ENCODE measurements at regions not wholly inside any gene's neighbourhood (a gene's known extent, or its start where the extent isn't known, plus 50 kb on each side); places are given as distances from the start of the nearest gene placed in this dataset.

DNA sequence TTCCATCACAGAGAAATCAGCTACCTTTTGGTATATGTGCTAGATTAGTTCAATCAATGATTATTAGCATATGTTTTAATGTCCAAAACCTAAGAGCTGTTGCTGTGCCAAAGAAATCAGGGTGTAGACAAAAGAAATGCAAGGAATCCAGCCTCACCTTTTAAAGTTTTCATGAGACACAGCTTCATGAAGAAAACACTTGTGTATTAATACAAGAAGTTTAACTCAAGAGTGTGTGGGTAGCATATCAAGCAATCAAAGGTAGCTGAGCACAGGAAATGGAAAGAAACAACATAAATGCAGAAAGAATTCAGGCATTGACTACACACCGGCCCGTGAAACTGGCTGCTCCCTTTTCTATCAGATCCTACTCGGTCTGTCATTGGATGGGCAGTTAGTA is 76.0 kb upstream of the CAV2 start:
- no peak for ATAC-seq

DNA sequence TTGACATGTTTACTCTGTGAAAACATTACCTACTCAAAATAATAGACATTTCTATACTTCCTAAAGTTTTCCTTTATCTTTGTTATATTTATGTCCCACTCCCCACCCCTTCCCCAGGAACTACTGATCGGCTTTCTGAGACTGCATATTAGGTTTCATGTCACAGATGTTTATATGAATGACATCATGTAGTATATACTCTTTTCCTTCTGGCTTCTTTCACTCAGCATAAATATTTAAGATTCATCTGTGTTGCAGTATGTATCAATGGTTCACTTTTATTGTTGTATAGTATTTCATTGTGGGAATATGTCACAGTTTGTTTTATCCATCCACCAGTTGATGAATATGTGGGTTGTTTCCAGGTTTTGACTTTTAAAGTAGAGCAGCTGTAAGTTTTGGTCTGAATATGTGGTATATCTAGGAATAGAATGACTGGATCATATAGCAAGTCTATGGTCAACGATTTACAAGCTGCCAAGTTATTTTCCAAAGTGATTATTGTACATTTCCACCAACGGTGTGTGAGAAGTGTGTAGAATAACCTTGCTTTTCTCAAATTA is 73.8 kb upstream of the CAV2 start:
- no peak for ATAC-seq

DNA sequence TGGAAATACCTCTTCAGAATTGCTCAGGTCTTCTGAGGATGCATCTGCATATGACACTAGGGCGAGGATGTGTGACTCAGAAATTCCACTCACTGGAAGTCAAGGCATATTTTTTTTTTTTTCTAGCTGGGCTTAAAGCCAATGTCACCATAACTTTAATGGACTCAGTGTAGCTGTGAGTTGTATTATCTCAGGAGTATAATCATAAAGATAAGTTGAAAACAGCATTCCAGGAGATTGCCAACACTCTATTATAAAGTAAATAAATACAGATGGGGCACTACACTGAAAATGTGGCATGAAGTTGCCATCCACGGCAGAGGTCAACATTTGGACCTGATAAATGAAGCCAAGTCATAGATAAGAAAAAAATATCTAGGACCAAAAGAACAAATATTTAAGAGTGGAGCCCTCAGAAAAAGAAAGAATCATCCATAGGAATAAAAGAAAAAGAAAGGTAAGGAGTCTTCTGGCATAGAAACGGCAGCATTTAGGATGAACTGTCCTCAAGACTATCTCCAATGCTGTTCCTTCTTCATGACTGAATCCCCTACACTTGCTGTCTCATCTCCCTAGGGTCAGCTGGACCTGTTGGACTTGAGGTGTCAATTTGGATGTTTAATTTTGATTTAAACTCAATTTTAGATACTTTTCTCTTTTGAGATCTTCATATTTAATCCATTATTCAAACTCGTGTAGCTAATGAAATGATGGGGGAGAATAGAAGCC is 72.9 kb upstream of the CAV2 start:
- peak; percentile 66 for ATAC-seq

DNA sequence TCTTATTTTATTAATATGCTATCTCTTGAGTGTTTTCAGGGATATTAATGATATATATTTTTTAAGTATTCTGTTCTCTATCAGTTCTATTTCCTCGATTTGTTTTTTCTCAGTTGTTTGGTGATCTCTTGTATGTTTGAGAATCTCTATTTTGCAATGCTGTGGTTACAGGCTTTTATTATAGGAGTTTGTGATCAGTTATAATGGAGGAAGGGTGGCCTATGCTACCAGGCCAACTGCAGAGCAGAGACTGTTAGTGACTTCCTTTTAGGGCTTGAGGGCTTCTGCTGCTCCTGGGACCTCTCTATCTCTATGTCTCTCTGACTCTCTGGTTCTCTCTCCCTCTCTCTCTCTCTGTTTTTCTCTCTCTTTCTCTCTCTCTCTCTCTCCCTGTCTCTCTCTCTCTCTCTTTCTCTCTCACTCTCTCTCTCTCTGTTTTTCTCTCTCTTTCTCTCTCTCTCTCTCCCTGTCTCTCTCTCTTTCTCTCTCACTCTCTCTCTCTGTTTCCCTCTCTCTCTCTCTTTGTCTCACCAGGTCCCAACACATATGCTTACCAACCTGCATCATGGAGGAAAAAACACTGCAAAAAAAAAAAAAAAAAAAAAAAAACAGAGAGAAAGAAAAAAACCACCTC is 69.4 kb upstream of the CAV2 start:
- no peak for ATAC-seq

DNA sequence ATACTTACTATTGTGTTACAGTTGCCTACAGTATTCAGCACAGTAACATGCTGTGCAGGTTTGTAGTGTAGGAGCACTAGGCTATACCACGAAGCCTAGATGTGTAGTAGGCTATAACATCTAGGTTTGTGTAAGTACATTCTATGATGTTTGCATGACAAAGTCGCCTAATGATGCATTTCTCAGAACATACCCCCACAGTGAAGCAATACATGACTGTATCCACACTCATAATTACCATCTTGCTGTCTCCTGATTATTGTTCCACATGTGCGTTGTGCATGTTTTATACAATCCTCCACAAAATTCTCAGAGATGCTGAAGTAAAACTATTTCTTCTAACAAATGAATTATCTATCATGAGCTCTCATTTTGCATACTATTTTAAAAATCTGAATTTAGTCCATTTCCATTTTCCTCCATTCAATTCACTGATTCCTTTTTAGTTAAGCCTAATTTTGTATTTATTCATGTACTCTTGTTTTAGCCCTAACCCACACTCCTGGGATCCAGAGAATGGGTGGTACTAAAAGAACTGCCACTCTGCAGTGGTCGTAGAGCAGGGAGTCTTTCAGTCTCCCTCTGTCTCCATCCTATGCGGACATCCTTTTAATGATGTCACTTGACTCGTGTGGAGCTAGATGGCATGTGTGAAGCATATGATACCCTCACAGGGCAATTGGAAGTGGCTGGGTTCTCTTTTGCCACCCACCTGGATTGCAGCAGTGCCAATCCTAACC is 67.6 kb upstream of the CAV2 start:
- no peak for ATAC-seq

DNA sequence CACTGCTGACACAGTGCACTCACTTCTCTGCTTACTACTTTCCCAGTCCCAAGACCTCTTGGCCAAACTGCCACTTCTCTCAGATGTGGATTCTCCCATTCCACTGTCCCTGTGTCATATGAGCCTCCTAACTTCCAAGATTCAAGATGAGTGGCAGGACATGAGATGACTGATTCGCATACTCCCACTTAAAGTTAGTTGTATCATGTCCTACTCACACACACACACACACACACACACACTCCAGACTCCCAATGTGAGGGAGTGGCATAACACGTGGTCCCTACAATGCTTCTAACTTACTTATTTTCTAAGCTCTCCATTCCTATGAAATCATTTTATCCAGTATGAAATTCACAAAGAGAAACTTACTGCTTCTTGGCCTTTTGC is 67.0 kb upstream of the CAV2 start:
- ATAC-seq: no peak

DNA sequence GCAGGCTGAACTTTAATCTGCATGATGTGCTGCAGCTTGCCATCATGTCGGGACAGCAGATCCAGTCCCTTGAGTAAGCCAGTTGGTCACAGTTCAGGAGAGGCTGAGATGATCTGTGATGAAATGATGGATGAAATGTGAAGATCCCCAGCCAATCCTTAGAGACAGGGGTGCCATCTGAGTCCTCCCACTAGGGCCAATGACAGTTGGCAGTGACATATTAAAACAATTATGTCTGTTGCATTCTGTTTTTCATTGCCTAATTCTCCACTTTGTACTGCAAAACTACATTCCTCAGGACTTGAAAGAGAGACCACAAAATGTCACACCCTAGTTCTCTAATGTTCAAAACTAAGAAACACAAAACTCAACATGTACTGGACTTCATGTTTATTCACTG is 66.3 kb upstream of the CAV2 start:
- peak; percentile 31 for ATAC-seq

DNA sequence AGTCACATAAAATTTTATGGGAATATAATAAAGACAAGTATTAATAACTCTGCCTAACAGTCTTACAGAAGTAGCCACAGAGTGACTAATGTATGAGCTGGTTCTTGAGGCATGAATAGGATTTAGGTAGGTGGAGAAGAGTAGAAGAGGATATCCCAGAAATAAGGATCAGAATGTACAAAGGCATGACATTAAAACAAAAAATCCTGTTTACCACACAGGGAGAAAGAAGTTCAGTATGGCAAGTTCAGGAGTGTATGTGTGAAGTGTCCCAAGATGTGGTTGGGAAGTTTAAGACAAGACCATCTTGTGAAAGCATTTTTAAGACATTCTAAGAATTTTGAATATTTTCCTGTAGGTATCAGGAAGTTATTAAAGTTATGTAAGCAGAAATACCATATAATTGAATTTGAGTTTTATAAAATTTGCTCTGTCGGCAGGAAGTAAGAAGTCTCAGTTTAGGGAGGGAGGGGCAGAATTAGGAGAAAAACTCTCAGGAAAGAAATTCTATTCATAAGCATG is 64.7 kb upstream of the CAV2 start:
- ATAC-seq: peak; percentile 64

DNA sequence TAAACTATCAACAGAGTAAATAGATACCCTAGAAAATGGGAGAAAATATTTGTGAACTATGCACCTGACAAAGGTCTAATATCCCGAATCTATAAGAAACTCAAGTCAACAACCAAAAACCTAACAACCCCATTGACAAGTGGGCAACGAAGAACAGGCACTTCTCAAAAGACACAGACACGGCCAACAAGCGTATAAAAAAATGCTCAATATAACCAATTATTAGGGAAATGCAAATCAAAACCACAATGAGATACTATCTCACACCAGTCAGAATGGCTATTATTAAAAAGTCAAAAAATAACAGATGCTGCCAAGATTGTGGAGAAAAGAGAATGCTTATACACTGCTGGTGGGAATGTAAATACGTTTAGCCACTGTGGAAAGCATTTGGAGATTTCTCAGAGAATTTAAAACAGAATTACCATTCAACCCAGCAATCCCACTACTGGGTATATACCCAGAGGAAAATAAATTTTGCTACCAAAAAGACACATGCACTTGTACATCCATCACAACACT is 63.2 kb upstream of the CAV2 start:
- ATAC-seq: no peak

DNA sequence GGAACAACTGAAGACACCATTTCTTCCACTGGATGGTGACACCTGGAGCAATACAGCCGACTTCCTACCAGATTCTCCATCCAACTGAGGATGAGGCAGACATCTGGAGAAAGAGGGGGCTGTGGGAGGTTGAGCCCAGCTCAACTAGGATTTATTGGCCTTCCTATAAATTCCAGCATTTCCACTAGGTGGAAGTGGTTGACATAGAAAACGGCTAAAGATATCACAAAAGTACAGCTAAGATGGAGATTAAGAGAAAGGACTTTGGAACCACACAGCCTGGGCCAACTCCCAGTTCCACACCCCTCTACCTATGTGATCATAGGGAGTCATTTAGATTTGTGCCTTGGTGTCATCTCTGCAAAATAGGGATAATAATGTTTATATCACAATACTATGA is 61.3 kb upstream of the CAV2 start:
- ATAC-seq: peak; percentile 60

DNA sequence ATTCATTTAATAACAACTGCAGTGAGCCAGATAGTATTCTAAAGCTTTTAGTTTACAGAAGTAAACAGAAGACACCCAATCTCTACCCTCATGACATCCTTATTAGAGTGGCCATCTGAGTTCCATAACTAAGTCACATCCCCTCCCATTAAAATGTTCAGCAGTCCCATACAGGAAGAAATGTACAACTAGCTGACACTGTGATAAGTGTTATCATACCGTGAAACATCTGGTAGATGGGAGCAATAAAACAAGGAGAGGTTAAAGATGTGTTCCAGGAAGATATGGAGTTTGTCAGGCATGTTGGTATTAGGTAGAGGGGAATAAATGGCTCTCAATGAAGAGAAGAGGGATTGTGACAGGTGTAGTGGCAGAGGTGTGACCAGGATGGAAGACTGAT is 60.5 kb upstream of the CAV2 start:
- no peak for ATAC-seq

DNA sequence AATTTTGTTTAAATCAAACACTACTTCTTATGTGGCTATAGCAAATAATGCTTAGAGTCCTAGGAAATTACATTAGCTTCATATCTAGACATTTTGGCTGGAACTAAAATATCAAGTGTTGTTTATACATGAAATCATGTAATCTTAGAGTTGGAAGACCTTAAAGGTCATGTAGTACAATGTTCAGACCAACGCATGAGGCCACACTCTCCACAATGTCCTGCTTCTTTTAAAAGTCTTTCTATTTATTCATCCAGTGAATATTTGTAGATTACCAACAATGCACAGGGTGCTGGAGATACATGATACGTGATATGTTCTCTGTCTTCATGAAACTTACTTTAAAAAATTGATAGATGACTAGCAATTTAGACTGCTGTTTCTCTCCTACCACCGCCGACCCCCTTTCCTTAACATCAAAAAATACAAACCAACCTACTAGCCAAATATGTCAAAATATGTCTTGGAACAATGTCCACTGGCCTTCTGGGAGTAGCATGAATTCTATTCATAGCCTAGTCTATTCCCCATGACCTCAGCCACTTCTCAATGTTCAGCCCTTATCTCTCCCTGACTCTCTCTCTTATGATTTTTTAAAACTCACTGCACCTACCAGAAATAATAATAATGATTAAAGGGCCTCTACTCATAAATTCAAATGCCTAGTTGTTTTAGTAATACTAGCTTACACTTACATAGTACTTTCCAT is 59.5 kb upstream of the CAV2 start:
- ATAC-seq: no peak

DNA sequence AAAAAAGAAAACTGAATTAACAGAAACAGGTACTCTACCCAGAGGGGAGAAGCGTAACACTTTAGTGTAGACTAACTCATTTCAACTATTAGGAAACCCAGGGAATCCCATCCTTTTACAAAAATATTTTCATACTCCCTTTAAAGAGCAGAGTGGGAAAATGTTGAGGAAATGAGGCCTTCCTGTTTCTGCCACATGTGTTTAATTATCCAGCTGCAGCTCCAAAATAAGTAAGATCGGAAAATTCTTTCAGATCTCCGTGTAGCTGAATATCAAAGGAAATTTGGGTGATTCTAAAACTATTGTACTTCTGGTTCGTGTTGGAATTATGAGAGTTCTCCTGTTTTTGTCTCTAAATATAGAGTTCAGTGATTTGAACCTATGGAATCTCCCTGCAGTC is 58.0 kb upstream of the CAV2 start:
- no peak for ATAC-seq

DNA sequence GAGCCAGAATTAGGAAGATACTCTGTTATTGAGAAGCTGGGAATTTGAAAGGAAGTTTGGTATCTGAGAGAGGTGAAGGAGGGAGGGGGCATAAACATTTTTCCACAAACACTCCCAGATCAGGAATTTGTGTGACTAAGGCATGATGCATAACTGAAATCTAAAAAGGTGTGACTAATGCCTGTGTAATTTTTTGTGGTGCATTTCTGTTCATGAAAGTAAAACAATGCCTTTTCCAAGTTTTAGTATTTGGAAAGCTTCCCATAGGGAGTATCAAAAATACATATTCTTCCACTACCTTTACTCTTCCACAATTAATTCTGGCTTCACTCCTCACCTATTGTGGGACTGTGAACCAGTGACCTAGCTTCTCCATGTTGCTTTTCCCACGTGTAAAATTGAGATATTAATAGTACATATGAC is 56.4 kb upstream of the CAV2 start:
- ATAC-seq: peak; percentile 88

DNA sequence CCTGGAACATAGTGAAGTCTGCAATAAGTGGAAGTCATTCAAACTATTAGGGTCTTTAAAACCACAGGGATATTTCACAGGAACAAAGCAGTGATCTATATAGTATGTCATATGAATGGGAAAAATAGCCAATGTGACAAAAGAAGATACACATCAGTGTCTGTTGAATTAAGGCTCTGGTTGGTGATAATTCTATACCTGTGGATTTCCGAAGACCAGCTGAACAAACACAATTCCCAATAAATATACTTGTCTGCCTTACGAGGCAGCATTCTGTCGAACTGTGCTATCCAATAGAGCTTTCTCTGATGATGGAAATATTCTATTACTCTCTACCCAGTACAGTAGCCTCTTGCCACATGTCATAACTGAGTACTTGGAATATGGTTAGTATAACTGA is 55.9 kb upstream of the CAV2 start:
- ATAC-seq: no peak

DNA sequence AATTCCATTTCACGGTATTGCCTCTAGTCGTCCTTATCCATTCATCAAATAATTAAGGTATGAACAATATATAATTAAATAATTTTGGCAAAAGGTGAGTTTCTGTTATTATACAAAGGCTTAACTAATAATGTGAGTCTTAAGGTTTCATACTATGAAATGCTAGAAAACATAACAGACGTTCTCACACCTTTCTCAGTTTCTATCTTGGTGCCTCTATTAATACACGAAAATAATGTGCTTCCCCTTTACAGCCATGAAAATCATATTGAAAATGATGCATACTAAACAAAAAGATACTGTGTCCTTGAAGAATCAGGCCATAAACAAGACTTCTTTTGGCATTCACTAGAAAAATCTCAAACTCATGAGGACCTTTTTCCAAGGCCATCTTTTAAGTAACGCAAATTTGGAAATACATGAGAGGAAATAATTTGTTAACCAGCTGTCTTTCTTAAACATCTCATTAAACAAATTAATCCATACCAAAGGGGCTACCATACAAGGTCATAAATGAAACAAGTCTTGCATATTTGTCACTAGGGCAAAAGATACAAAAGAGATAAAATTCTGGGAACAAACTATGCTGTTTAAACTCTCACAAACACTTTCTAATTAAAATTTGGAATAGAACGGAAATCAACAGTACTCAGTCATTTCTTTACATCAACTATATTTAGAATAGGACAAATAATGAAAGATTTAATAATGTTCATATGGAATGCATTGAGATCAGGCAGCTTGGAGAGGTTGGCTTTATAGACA is 53.9 kb upstream of the CAV2 start:
- no peak for ATAC-seq

DNA sequence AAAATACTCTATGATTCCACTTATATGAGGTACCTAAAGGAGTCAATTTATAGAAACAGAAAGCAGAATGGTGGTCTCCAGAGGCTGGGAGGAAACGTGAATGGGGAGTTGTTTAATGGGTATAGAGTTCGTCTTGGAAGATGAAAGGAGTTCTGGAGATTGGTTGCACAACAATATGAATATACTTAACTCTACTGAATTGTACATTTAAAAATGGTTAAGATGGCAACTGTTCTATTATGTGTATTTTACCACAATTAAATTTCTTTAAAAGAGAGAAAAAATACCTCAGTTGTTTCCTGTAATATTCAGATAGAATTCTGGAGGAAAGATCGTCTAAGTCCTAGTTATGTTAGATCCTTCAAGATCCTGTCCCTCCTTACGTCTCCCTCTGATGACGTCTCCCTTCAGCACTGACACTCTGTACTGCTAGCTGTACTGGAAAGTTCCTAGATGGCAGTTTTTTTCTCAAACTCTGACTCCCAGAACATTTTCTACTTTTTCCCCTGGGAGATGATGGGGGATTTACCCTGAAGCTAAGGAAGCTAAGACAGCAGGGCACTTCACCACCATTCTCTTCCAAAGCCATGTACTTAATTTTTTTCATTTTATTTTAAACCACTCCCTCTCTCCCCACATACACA is 53.2 kb upstream of the CAV2 start:
- ATAC-seq: no peak

DNA sequence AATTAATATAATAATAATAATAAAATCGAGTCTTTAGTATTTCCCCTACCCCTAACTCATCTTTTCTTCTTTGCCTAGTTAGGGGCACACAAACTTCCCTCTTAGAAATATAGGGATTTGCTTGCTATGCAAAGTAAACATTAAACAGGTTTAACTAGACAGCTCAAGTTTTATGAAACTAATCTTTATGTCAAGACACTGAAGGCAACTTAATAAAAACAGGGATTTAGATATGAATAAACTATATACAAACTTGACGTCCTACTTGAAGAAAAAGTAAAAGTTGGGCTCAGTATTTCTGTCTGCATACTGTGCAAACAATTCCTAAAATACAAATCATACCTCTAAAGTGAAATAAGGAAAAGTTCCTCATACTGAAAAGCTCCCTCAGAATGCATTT is 52.1 kb upstream of the CAV2 start:
- ATAC-seq: peak; percentile 59

DNA sequence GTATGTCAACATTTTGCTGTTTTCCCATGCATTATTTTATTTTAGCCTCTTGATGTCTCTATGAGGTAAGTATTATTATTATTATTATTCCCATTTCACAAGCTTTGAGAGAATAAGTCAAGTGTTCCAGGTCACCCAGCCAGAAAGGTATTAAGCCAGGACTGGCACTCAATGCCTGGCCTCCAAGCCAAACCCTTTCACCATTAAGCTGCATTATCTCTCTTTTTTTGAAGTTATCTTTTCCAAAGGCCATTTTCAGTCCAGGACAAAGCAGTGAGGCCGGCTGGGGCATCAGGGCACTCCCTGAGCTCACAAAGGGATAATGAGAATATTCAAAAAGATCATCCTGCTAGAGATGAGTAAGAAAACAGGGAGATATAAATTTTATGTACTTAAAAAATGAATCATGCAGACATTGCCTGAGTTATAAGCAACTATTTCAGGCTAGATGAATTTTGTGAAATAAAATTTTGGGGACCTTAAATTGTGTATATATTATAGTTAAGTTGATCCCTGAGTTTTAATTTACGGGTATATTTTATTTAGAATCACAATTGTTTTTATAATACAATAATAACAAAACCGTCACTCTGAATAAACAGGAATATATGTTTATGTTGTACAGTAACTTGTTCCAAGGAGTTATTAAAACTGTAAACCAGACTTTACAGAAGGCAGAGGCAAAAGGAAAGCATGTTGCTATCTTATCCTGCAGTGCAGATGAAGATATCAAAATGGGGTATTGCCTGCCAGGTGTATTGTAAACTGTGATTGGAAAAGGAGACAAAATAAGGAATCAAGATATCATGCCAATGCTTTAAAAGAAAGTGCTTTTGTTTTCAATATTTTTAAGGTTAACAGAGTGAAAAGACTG is 51.3 kb upstream of the CAV2 start:
- ATAC-seq: no peak

DNA sequence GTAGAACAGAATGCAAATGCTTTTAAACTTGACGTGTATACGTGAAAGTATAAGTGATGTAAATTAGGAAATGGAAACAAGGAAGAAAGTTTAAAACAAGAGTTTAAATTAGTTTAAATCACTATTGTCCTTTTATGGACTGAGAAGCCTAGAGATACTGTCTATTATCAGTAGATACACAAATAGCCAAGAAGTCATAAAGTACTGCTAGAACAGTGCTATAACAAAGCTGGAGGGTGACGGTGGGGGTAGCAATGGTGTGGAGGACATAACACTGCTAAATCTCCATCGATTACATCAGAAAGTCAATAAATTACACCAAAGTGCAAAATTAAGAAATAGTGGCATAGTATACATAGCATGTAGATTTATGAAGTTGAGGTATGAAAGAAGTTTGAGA is 50.1 kb upstream of the CAV2 start:
- ATAC-seq: no peak
